Lower leg skin (tissue), 4 donors: ENCODE measurements at regions not wholly inside any gene's neighbourhood (a gene's known extent, or its start where the extent isn't known, plus 50 kb on each side); places are given as distances from the start of the nearest gene placed in this dataset.
"Not testable (repeated sequence)": the region's sequence is repeated elsewhere in the genome, so short reads cannot be mapped to it uniquely, and the experiment has no call there.

Experiments
- DNase-seq, 2 donors: peaks; one replicate each; pipeline ENCODE4 v3.0.0-alpha.2; 2019; ENCODE audit warnings: low spot score in 2 of 2
- H3K4me3 ChIP-seq: fragments of 200-600 bp; sonication (generic); 2 replicates; pipeline ENCODE4 v1.5.1; 2017; ENCODE audit warnings: mild to moderate bottlenecking, low read depth; ENCODE audit not compliant: poor library complexity, severe bottlenecking
- CTCF ChIP-seq, 3 donors: fragments of 450-650 bp; IDR thresholded peaks; one replicate each; pipeline ENCODE4 v1.5.1; 2016; ENCODE audit warnings: antibody characterized with exemption in 3 of 3, mild to moderate bottlenecking in 3 of 3, moderate library complexity in 2 of 3
- POLR2A ChIP-seq, 2 donors: fragments of 450-650 bp; IDR thresholded peaks; one replicate each; pipeline ENCODE4 v1.6.1; 2016 to 2017; ENCODE audit warnings: antibody characterized with exemption in 2 of 2, mild to moderate bottlenecking in 1 of 2, moderate library complexity in 1 of 2
- WGBS, 2 donors: methylation state at CpG; one replicate each; pipeline ENCODE4 v1.1.5; 2018; 5-methylcytosine and 5-hydroxymethylcytosine counted together
- intact Hi-C: fragments of 100-400 bp; cut with DNase I; formaldehyde crosslinking; loops from one replicate; pipeline ENCODE4 v1.15.0; 2023; ENCODE audit warnings: low total_unique reads

- DNase-seq = no peak
- 92 to 93% methylated on average over 8 of the region's 8 CpGs for whole genome bisulfite sequencing, 2 donors
- no peak overlapping the region for H3K4me3 ChIP-seq
- intact Hi-C loops = no loop called here
- TF ChIP-seq CTCF (IDR thresholded peaks at IDR 0.05) (no peak), POLR2A (IDR thresholded peaks at IDR 0.05) (no peak)
Measured at GRCh38 chr2:8379128-8379527, 302.7 kb upstream of the ID2 start.

- H3K4me3 ChIP-seq = no peak overlapping the region
- intact Hi-C loops = no loop called here
- TF ChIP-seq POLR2A (IDR thresholded peaks at IDR 0.05) (no peak), CTCF (IDR thresholded peaks at IDR 0.05) (no peak)
- WGBS, 2 donors = 73 to 82% methylated on average over 4 of the region's 4 CpGs
- no peak for DNase-seq
Measured at GRCh38 chr2:8379549-8379948, 302.3 kb upstream of the ID2 start.

GRCh38 chr2:8380026-8380425 is 301.8 kb upstream of the ID2 start:
- intact Hi-C loops = no loop called here
- DNase-seq = no peak
- H3K4me3 ChIP-seq = no peak overlapping the region
- TF ChIP-seq CTCF (IDR thresholded peaks at IDR 0.05) (no peak), POLR2A (IDR thresholded peaks at IDR 0.05) (no peak)
- 80% methylated on average over 6 of the region's 6 CpGs for WGBS, 2 donors

GRCh38 chr2:8380566-8380965 is 301.3 kb upstream of the ID2 start:
- intact Hi-C loops = no loop called here
- WGBS, 2 donors = 90 to 93% methylated on average over 3 of the region's 3 CpGs
- DNase-seq = no peak
- no peak for TF ChIP-seq POLR2A (IDR thresholded peaks at IDR 0.05)
- TF ChIP-seq CTCF (IDR thresholded peaks at IDR 0.05) = no peak
- H3K4me3 ChIP-seq = no peak overlapping the region

GRCh38 chr2:8382485-8382884 is 299.4 kb upstream of the ID2 start:
- TF ChIP-seq CTCF (IDR thresholded peaks at IDR 0.05) = no peak
- 79 to 87% methylated on average over 4 of the region's 4 CpGs for WGBS, 2 donors
- no peak overlapping the region for H3K4me3 ChIP-seq
- intact Hi-C loops = no loop called here
- DNase-seq = no peak

GRCh38 chr2:8386748-8387147 is 295.1 kb upstream of the ID2 start:
- H3K4me3 ChIP-seq, intact Hi-C loops, DNase-seq: not testable (repeated sequence)
- 85 to 93% methylated on average over 9 to 10 of the region's 10 CpGs for WGBS, 2 donors
